ENCODE measurements at regions not wholly inside any gene's neighbourhood (a gene's known extent, or its start where the extent isn't known, plus 50 kb on each side); places are given as distances from the start of the nearest gene placed in this dataset.

DNA sequence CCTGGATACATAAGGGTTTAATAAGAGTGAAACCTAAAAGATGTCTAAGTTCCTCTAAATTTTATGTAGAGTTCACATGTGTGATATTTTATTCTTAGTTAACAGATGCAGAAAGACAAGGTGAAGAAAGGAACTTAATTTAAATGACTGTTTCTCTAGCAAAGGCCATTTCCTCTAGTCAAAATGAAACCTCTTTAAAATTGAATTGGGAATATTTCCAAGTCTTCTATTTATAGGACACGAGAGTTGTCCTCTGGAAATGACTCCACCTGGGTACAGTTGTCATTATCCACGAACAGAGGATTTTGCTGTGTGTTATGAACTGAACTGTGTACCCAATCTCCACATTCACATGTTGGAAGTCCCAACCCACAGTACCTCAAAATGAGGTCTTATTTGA, 64.5 kb upstream of the KCNK1 start:
- TF ChIP-seq, protein P1, sequence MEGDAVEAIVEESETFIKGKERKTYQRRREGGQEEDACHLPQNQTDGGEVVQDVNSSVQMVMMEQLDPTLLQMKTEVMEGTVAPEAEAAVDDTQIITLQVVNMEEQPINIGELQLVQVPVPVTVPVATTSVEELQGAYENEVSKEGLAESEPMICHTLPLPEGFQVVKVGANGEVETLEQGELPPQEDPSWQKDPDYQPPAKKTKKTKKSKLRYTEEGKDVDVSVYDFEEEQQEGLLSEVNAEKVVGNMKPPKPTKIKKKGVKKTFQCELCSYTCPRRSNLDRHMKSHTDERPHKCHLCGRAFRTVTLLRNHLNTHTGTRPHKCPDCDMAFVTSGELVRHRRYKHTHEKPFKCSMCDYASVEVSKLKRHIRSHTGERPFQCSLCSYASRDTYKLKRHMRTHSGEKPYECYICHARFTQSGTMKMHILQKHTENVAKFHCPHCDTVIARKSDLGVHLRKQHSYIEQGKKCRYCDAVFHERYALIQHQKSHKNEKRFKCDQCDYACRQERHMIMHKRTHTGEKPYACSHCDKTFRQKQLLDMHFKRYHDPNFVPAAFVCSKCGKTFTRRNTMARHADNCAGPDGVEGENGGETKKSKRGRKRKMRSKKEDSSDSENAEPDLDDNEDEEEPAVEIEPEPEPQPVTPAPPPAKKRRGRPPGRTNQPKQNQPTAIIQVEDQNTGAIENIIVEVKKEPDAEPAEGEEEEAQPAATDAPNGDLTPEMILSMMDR (IDR thresholded peaks at IDR 0.05; ENCODE audit: insufficient read depth, low read depth, low read length, missing control alignments) = no peak
- no peak for DNase-seq (ENCODE audit: low read depth)
- no peak overlapping the region for H3K4me3 ChIP-seq (ENCODE audit: low read length)

- TF ChIP-seq, protein P1 (IDR thresholded peaks at IDR 0.05; ENCODE audit: insufficient read depth, low read depth, low read length, missing control alignments) = no peak
- H3K4me3 ChIP-seq (ENCODE audit: low read length) = no peak overlapping the region
- peak; percentile 24 for DNase-seq (ENCODE audit: low read depth)
These were observed 64.0 kb upstream of the KCNK1 start for GRCh38 chr1:233549917-233550316.

DNA sequence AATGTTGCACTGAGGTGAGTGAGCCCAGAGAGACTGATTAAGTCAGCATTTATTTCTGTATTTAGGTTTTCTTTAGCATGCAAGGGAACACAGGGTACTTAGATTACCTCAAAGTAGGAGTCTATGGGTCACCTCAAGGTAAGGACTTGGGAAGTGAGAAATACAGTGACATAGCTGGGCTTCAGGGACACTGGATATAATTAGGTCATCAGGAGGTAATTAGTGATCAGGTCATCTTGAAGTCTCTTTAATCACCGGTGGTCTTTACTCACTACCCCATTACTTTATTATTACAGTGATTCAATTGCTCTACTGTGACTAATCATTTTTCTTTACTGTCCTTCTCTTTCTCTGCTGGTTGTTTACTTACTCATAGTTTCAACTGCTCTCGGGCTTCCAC, 59.9 kb upstream of the KCNK1 start:
- TF ChIP-seq, protein P1 (IDR thresholded peaks at IDR 0.05; ENCODE audit: insufficient read depth, low read depth, low read length, missing control alignments) = no peak
- peak; percentile 20 for DNase-seq (ENCODE audit: low read depth)
- no peak overlapping the region for H3K4me3 ChIP-seq (ENCODE audit: low read length)

DNA sequence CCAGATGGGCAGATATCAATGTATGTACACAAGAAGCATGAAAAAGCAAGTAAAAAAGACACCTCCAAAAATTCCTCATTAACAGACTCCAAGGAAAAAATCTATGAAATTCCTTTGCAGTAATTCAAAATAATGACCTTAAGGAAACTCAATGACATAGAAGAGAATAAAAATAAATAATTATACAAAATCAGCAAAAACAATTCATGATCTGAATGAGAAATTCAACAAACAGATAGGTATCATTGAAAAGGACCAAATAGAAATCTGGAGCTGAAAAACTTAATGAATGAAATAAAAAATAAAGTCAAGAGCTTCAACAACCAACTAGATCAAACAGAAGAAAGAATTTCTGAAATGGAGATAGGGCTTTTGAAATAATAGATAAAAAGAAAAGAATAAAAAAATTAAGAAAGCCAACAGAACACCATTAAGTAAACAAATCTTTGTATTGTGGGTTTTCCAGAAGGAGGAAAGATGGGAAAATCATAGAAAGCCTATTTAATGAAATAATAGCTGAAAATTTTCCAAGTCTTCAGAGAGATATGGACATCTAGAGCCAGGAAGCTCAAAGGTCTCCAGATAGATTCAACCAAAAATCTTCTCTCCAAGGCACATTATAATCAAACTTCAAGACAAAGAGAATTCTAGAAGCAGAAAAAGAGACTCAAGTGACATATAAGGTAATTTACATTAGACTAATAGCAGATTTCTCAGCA, 52.0 kb upstream of the KCNK1 start:
- no peak for DNase-seq (ENCODE audit: low read depth)
- no peak overlapping the region for H3K4me3 ChIP-seq (ENCODE audit: low read length)
- TF ChIP-seq, protein P1 (IDR thresholded peaks at IDR 0.05; ENCODE audit: insufficient read depth, low read depth, low read length, missing control alignments) = no peak
